ENCODE measurements at regions not wholly inside any gene's neighbourhood (a gene's known extent, or its start where the extent isn't known, plus 50 kb on each side); places are given as distances from the start of the nearest gene placed in this dataset.

DNA sequence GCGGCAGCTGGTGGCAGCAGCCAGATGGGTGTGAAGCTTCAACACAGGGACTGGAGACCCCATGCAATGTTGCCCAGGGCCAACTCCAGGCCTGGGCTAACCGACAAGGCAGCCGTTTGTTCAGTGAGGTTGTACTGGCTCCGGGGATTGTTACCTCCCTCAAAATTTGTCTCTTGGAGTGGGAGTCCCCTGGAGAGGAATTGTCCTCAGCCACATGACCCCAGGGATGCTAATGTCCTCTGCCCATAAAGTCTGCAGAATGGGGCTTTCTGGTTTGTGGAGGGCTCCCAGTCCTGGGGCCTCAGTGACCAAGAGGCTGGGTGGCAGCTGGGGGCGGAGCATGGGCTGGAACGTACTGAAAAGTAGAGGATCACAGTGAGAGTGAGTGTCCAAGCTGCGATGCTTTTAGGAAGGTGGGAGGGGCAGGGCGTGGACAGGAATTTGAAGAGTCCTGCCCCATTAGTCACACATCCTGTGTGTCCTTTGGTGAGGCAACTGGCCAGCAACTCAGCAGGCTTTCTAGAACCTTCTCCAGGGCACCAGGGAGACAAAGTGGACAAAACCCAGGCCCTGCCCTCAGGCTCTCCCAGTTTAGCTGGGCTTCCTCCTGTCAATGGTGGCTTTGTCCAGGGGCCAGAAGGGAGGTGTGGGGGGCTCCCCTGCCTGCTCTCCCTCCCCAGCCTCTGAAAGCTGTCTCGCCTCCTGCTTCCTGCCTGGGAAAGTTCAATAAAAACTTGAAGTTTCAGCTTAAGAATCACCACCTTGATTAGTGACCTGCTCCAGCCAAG lies 114.0 kb downstream of the NSG2 start:
- peak; percentile 30 for DNase-seq

DNA sequence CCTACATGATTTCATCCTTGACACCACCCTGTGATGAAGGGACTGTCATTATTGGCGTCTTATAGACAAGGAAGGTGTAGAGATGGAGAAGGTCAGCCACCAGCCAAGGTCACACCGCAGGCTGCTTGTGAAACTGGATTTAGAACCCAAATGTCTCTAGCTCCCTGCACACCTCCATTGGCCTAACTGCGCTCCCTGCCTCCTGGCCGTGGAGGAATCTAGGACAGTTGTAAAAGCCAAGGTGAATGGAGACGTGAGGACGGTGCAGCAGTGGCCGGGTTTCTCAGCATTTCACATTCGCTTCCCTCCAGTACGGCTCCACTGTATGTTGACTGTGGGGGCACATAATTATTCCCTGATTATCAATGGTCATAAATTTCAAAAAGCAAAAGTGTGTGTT lies 119.9 kb downstream of the NSG2 start:
- DNase-seq, result no peak

DNA sequence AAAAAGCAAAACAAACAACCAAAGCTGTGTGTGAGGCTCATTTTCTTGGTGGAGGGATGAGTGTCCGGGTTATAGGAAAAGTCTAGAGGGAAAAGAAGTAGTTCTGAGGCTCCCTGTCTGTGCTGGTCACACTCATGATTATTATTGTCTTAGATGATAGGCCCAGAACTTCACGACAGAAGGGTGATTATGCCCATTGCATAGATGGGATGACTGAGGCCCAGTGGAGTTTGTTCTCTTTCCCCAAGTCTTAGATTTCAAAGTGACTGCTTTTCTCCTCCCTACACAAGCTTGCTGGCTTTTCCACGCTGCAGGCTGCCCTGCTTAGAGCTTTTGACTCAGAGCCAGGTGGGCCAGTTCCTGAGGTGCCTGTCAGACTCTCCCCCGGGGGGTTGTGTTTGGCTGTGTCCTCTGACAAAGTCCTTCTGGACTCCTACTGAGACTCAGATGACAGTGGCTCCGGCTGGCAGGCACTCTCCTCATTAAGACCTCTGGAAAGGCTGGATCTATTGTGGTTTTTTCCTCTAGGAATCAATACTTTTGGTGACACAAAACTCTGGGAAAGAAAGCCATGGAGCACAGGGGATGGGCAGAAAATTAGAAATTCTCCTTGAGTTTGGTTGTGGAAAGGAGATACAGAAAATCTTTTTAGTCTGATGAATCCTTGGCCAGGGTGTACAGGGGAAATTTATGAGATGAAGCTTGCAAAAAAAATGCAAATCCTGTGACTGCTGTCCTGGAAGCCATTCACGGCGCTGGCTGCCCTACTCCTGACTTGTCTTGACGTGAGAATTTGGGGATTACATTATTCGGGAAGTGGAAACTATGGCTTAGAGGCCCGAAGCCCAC lies 120.9 kb downstream of the NSG2 start:
- DNase-seq, result peak; percentile 88

DNA sequence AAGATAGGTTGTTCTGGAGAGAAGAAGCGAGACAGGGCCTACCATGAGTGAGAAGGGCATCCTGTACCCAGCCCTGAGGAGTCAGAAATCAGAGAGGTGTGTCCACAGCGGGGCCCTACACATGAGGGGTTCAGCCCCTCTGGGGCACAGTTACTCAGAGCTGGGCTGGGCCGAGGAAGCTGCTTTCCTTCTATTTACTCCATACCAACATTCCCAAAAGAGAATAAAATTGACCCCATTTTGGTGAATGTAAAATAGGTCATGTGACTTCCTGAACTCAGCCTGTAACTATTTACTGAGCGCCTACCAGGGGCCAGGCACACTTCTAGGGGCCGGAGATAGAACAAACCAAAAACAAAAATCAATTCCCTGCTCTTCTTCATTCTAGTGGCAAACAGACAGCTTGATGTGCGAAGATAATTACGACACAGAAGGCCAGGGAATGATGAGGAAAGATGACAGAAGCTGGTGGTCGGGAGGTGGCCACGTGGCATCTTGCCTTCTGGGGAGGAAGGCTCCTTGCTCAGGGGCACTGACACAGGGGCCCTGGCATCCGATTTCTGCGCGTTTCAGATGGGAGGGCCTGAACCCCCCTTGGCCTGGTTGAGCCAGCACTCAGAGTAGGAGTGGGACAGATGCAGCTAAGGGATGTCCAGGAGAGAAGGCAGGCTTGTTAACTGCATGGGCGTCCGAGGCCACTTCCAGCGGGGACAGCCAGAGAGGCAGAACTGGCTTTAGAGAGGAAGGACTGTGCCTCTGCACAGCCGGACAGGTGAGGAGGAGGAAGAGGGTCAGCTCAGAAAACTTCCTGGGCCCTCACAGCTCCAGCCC lies 121.8 kb downstream of the NSG2 start:
- DNase-seq, result no peak

DNA sequence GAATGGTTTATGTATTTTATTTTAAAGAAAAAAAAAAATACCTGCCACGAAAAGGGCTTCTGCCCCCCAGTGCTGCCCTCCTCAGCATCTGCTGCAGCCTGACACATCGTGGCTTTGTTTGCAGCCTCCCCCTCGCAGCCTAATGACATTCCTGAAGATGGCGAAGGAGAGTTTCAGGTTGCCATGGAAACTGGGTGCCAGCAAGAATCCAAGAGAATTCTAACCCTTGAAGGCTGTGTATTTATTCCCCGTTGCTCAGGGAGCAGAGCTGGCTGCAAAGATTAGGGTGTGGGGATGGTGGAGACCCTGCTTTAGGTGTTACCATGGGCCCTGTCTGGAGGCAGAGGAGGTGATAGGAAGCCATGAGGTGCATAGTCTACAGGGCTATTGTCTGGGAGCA lies 126.6 kb downstream of the NSG2 start:
- no peak for DNase-seq

DNA sequence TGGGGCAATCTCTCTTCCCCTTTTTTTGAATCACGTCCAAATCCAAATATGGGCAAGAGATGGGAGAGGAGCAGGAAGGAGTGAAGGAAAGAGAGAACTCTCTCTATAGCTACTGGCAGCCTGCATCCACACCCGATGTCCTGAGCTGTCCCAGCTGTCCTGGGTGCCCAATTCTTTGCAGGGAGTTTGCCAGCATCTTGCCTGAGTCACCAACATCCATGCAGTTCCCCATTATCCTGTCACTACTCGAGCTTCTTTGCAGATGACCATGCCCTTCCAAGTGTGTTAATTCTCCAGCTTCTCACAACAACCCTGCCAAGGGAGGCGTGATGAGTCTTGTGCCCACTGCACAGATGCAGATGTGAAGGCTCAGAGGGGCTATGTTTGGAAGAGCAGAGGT lies 127.1 kb downstream of the NSG2 start:
- DNase-seq, result no peak

DNA sequence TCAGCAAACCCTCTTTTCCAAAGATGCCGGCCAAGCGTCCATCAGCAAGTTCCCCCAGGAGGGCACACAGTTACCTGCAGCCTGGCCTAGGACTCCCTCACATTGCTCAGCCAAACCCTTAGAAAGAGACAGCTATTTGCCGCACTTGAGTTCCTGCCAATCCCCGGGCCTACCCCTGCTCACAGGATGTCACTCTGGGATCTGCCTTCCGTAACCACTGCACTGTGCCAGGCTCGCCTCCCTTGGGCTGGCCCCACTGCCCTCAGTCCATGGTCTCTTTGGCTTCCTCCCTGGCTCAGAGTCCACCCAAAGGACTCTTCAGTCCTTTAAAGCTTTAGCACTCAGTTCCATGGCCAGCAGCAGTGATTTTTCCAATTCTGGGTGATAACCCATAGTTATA lies 128.3 kb downstream of the NSG2 start:
- no peak for DNase-seq

DNA sequence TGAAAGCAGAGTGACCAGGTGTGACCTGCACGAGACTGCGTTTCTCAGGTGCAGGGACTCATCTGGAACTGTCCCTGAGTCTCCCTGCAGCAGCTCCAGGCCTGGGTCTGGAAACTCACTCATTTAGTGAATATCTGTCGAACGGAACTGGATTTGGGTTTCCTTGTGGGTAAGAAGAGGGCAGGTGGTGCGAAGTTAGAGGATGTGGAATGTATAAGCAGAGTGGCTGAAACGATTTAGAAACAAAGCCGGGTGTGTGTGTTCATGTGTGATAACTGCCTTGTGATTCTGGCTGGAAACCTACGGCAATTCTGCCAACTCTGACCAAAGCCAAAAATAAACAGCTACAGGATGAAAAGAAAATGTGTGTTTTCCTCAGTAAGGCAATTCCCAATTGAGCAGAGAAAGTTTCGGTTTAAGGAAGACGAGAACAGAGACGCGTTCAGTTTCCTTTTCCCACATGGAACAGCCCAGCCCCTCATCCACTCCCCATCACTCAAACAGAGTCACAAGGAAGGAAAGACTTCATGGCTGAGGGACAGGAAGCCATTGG lies 130.3 kb downstream of the NSG2 start:
- no peak for DNase-seq

DNA sequence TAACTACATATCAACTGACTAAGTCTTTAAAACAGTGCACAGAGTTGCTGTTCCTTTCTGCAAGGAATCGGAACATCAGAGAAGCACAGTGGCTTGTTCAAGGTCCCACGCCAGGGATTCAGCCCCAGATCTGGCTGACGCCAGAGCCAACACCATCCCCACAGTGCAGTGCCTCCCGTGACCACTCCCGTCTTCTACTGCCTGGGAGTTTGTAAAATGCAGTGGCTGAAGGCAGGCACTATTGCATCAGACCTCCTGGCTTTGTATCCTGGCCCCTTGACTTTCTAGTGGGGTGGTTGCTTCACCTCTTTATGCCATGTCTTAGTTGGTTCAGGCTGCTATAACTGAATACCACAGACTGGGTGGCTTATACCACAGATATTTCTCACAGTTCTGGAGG lies 131.0 kb downstream of the NSG2 start:
- DNase-seq, result no peak

DNA sequence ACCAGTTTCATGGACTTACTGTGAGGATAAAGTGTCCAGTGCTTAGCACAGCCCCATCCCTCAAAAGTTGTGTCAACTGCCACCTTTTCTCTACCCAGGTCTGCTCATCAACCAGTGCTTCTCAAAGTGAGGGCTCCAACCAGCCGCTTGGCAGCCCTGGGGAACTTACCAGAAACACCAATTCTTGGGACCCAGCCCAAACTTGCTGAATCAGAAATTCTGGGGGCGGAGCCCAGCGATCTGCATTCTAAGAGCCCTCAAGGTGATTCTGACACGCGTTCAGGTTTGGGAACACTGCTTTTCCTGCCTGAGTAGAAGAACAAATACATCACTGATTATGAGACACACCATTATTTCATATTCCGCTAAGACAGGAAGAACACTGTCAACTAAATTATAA lies 132.0 kb downstream of the NSG2 start:
- no peak for DNase-seq

DNA sequence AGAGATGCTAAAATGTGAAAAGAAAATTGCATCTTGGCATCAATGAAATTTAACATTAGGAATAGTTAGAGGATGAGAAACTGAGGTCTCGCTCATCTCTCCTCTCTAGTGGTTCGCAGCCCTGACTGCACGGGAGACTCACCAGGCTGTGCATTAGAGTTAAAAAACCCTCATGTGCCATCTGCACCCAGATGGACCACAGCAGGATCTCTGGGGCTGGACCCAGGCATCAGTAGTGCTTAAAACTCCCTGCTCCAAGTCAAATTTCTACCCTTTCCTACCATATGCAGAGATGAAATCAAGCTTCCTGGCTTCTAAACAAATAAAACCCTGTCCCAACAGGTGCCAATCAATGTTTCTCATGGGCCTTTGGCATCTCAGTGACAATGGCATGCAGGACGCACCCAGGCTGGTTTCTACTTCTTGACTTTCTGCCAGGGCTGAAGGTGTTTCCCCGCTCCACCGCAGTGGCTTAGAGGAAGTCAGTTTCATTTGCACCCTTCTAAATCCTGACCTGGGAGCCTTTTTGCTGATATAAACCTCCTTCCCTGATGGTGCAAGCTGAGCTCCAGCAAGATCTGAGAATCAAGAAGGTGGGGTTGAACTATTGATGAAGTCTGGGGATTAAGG lies 132.6 kb downstream of the NSG2 start:
- no peak for DNase-seq

DNA sequence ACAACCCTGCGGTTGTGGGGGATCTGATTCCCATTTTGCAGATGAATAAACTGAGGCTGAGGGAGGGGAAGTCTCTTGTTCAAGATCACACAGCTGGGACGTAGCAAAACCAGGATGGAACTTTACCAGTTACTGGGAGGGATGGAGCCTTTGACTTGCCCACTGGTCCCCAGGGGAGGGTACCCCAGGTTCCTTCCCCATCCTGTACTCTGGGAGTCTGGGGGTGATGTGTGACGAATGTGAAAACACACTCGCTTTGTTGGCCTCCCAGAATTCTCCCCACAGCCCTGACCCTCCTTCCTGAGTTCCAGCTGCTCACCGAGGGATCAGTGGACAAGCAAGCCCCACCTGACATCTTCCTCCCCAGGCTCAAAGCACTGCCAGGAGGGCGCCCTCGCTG lies 135.1 kb downstream of the NSG2 start:
- no peak for DNase-seq

DNA sequence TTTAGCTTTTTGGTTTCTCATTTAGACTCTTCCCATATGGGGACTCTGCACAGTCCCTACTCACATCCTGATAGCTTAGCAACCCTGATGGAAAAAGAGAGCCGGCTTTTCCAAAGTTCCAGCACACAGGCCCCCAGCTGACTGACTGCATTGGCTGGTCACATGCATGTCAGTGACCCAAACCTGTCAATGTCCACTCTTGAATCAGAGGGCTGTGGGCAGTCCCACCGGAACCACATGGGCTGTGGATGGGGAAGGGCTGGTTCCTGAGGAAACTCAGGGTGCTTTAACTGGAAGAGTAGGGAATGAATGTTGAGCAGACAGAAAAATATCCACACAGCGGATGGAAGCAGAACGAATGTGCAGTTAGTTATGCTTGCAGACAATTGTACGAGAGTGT lies 136.6 kb downstream of the NSG2 start:
- DNase-seq, result no peak

DNA sequence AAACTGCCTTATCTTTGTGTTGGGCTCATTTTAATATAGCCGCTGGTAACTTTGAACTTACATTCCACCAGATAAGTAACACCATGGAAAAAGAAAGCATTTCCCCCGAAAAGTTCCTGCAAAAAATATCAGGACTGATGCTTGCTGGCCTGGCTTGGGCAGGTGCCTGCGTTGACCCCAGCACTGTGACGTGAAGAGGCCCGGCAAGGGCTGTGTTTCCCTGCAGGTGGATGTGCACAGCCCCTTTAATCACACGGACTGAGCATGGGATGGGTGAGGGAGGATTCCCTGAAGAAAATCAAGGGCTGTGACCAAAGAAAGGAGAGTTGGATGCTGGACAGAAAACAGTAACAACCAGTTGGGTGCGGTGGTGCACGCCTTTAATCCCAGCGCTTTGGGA lies 138.2 kb downstream of the NSG2 start:
- DNase-seq, result no peak

DNA sequence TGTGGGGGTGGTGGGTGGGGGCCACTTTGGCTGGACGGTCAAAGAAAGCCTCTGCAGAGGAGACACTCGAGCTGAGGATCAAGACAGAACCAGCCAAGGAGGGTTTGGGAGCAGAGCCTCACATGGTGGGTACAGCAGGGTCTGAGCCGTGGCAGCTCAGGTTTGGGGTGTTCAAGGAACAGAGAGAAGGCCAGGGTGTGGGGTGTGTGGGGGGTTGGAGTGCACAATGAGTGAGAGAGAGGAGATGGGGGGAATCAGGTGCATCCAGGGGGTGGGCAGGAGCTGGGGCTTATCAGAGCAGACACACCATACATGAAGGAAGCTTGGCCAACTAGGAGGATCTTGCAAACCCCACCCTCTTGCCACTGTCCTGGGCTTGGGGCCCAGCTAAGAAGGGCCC lies 140.0 kb downstream of the NSG2 start:
- no peak for DNase-seq

DNA sequence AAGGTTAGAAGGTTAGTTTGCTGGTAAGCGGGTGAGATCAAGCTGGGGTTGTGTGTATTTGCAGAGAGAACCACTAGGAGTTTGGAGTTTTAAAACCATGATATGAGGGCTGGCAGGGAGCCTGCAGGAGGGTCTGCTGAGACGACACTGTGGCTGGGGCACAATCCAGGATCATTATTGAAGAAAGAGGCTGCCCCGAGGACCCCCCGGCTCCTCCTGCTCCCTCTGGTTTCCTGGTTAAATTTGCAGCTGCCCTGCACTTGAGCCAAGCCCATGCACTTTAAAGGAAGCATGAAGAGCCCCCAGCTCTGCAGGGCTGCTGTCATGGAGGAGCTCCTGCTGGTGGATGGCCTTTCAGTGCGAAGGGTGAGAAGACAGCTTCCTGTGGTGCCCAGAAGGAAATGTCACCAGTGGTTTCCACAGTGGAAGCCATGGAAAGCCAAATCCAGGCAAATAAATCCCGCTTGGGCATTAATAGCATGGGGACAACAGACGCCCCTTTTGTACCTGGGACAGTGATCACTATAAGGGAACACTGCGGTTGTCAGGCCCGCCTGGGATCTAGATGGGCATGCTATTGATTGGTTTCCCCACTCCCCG lies 140.7 kb downstream of the NSG2 start:
- no peak for DNase-seq

DNA sequence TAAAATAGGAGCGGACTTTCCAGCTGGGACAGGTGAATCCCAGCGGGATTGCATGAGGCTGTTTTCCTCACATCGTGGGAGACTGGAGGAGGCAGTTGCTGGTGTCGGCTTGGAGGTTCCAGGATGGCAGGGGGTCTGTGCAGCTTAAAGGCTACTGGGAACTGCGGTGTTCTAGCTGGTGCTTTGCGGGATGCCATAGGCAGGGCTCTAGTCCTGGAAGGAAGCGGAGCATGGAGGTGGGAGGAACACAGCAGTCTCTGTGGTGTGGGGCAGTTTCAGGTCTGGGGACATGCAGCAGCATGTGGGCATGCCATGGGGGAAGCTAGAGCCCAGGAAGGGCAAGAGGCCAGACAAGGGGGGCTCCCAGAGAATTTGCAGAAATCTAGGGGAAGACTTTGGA lies 141.5 kb downstream of the NSG2 start:
- DNase-seq, result no peak

DNA sequence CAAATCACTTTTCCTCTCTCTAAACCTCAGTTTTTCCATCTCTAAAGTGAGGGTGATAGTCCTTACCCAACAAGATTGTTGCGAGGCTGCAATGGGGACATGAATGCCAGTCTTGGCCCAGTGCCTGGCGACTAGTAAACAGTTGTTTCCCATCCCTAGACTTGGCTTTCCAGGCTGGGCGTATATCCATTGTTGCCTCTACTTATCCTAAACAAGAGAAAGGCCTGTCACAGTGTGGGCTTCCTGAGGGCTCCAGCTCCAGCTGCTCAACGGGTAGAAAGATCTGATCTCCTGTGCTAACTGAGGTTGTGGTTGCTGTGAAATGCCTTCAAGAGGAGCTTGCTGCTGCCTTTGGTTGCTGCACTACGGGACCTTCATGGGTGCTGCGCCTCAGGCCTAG lies 142.0 kb downstream of the NSG2 start:
- DNase-seq, result peak; percentile 20

DNA sequence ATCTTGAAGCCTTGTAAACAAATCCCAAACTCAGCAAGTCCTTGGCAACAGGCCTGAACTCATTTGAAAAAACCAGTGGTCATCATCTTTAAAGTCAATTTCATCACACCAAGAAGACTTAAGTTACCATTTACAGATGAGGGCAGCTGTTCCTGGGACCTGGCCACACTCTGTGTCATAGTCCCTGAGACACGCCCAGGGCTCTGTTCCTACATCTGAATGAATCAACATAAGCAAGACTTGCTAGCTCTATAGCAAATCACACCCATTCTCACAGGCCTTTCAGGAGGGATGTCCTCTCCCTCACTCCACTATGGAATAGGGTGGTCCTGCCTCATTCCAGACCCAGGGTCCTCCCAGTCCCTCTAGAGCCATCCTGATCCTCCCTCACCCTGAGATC lies 142.8 kb downstream of the NSG2 start:
- no peak for DNase-seq

DNA sequence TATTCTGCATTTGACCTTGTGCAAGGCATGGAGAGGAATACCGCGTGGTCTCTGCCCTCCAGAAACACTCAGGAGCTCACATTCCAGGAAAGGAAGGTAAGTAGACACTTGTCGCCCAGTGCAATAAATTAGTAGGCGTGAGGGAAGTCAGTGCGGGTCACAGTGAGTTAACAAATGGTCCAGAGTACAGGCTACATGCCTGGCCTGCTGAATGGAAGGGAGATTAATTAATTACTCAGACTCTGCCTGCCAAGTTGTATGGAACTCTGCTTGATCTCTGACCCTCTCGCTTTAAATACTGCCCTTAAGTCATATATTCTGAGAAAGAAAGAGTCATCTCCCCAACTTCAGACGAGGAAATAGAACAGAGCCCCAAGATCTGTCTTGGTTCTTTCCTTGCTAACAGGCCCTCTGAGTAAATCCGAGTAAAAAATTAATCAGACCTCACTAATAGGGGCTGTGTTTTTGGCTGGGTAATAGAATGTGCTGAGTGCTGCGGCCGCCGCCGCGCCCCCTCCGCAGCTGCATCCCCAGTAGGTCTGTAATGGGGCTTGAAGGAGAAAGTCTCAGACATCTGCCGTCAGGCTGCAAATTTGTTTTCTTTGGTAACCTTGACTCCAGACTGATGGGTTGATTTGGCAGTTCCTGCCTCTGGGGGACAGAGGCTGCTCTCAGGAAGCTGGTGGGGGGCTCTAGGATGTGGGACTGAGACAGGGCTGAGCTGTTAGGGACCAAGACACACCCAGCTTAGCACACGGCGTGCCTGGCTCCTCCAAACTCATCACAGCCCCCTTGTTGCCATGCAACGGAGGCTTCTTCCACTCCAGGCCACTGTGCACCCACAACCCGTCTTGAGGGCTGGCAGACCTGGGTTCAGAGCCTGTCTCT lies 144.4 kb downstream of the NSG2 start:
- peak; percentile 27 for DNase-seq

DNA sequence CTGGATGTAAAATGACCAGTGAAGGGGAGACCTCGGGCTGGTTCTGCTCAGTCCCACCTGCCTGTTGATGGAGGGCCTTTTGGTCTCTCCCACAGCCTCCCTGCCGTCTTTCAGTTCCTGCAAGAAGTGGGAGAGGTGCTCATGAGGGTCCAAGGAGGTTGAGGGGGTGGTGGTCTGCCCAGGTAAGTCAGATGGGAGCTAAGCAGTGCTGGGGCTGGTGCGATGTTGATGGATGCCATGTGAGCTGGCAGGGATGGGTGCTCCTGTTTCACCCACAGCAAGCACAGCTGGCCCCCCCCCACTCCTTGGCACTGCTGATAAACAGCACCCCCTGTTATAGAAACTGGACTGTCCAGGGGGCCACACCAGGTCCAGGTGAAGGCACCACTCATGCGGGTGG lies 145.6 kb downstream of the NSG2 start:
- no peak for DNase-seq

Measured in NCI-H69 (cell line).